Left colon (tissue), 2 donors: ENCODE measurements at regions not wholly inside any gene's neighbourhood (a gene's known extent, or its start where the extent isn't known, plus 50 kb on each side); places are given as distances from the start of the nearest gene placed in this dataset.

ENCODE experiments used
- ATAC-seq: fragments of 200-7000 bp; cut with Tn5 transposase; one replicate; pipeline ENCODE4 v1.9.1; 2020; ENCODE audit warnings: mild to moderate bottlenecking, moderate library complexity
- DNase-seq, 2 donors: peaks; one replicate each; pipeline ENCODE4 v3.0.0-alpha.2; 2020
- intact Hi-C, 2 donors: fragments of 100-400 bp; cut with DNase I in 1 of 2; cut with micrococcal nuclease in 1 of 2; formaldehyde crosslinking; loops; one replicate each; pipeline versions ENCODE4 v1.11.2 to v1.14.0; 2022; cut with DNase I, micrococcal nuclease
- donor health status: DM: no; HTN: no; CAD: no.
- donor health status: DM: yes; HTN: yes; CAD: no.

- DNase-seq (peak in 1 of 2 donors; percentile 11), ATAC-seq (no peak)
- intact Hi-C loops: no loop called here
These were observed 512.4 kb upstream of the TMPO start for GRCh38 chr12:98002887-98003493.

GRCh38 chr12:98007963-98008362 lies 507.4 kb upstream of the TMPO start:
- DNase-seq: no peak
- no peak for ATAC-seq
- intact Hi-C loops: no loop called here

GRCh38 chr12:98013560-98013959 lies 501.8 kb upstream of the TMPO start:
- DNase-seq: no peak
- ATAC-seq: no peak
- intact Hi-C loops: no loop called here

GRCh38 chr12:98018836-98019235 lies 496.6 kb upstream of the TMPO start:
- intact Hi-C loops: no loop called here
- ATAC-seq (no peak), DNase-seq (no peak)

- ATAC-seq (no peak), DNase-seq (no peak)
- intact Hi-C loops: no loop called here
These were observed 495.0 kb upstream of the TMPO start for GRCh38 chr12:98020376-98020775.

DNA sequence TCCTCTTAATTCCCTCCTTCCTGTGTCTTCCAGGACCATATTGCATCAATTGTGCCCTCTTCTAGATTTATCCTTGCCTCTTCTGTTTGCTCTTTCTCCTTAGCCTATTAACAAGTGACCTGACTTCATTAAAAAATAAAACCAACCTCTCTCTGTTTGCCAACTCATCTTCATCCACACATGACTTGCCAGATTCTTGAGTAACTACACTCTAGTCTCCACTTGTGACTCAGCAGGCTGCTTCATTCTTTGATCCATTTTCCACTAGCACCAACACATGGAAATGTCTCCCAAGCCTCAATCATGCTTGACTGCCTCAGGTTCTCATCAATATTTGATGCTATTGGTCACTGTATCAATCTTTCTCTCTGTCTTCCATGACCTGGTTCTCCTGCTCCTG lies 492.4 kb upstream of the TMPO start:
- intact Hi-C loops: no loop called here
- ATAC-seq (no peak), DNase-seq (no peak)

DNA sequence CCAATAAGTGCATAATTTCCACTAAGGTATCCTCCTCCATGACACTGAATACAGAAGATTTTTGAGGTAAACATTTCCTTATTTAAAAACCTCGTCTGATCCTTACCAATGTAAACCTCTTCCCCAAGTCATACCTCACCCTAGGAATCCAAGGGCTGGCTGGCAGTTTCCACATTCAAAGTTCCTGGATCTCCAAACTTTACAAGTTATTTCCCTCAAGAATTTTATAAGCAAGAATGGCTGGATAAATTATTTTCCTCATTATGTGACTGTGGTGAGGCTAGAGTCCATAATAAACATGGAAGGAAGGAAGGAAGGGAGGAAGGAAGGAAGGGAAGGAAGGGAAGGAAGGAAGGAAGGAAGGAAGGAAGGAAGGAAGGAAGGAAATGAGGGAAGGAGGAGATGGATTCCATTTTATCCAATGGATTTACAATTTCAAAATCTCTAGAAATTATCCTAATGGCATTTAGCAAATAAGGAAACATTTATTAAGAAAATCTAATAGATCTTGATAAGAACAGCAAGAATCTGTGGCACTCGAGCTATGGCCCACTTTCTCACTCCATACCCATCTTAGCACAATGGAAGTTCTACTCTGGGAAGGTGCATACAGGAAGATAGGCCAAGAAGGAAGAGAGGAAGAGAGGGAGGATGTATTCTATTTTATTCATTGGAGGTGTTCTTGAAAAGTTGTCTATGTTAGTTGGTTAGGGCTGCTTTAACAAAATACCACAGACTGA lies 477.8 kb upstream of the TMPO start:
- ATAC-seq: no peak
- intact Hi-C loops: no loop called here
- DNase-seq: no peak

GRCh38 chr12:98042668-98043067 lies 472.7 kb upstream of the TMPO start:
- DNase-seq: no peak
- no peak for ATAC-seq
- intact Hi-C loops: no loop called here

DNA sequence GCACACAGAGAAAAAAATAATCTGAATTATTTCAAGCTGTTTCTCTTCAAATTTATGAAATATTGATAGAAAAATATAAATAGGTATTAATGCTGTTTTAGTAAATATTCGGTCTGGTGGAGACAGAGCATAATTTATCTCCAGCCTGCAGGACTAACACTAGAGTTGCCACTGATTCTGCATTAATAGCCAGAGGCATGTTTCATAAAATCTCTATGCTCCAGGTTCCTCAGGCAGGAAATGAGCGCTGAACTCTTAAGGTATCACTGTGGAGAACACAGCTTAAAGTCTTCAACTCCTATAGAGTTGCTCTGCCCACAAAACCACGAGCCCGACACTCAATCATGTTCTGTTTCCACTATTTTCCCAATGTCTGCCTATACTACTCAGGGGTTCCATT lies 470.0 kb upstream of the TMPO start:
- DNase-seq (no peak), ATAC-seq (no peak)
- intact Hi-C loops: no loop called here

- no peak for DNase-seq
- no peak for ATAC-seq
- intact Hi-C loops: no loop called here
These were observed 467.1 kb upstream of the TMPO start for GRCh38 chr12:98048326-98048725.

- ATAC-seq (no peak), DNase-seq (no peak)
- intact Hi-C loops: no loop called here
These were observed 462.2 kb upstream of the TMPO start for GRCh38 chr12:98053202-98053601.

DNA sequence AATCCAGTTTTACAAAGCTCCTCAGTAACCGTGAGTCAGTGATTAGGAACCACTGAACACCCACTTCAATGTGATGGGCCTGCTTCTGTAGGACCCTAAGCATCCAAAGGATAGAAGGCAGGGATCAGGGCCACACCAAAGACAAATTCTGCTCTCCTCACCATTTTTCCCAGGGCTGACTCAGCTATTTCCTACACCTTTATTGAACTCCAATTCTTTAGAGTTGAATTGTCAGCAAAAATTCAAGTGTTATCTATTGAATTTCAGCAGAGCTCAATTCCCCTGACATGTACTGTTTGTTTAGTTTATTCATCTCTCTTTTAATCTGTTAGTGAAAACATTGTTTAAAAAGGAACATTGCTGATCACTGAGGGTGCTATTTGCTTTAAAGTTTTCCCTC lies 457.7 kb upstream of the TMPO start:
- no peak for DNase-seq
- intact Hi-C loops: no loop called here
- ATAC-seq: no peak

GRCh38 chr12:98058213-98058612 lies 457.2 kb upstream of the TMPO start:
- intact Hi-C loops: no loop called here
- ATAC-seq (no peak), DNase-seq (no peak)

DNA sequence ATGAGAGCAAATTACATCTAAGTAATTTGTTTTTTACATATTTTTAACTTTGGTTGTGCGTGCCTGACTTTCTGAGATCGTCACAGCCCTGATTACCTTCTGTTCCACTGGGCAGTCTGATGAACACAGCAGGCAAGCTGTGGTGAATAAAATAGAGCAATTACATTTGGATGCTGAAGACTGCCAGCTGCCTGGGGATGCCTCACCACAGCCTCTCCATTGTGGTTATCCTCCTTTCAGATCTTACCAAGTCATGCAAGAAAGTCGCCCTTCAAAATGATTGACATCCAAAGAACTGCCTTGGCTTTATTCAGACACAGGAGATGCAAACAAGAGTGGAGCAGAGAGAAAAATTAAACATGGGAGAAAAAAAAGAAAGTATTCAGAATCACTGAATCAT lies 456.6 kb upstream of the TMPO start:
- intact Hi-C loops: no loop called here
- ATAC-seq (no peak), DNase-seq (no peak)

GRCh38 chr12:98059659-98060343 lies 455.6 kb upstream of the TMPO start:
- DNase-seq: no peak
- ATAC-seq: no peak
- intact Hi-C loops: no loop called here

DNA sequence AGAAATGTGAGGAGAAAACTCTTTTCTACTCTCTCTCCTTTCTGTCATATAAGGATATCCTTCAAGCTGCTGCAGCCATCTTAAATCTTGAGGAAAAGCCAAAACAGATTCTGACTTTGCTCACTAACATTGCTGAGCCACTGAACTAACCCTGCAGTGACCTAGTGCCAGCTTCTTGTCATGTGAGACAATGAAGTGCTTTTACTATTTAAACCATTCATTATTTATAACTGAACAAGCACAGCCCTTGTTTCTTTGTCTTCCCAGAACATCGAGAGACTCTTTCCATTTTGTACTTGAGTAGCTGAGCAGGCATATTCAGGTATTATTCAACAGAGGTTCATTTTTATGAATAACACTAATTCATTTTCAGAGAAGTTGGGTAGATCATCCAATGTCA lies 455.0 kb upstream of the TMPO start:
- ATAC-seq: no peak
- no peak for DNase-seq
- intact Hi-C loops: no loop called here

GRCh38 chr12:98062464-98063245 lies 452.7 kb upstream of the TMPO start:
- intact Hi-C loops: no loop called here
- ATAC-seq (no peak), DNase-seq (no peak)

- ATAC-seq: no peak
- no peak for DNase-seq
- intact Hi-C loops: no loop called here
These were observed 450.9 kb upstream of the TMPO start for GRCh38 chr12:98064501-98064900.

DNA sequence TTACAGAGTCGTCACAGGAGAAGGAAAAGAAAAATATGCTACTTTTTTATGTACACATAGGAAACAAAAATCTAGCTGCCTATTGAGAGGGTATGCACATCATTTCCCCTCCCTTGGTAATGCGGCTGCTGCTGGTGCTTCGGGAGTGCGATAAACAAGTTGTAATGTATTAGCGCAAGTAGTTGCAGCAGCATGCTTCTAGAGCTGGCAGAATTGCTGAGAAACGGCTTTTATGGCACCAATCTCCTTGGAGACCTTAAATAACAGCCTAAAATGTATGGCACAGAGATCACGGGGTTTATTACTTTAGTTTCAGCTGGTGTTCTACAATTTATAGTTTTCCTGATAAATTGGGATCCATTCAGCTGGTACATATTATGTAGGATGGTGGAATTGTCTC lies 447.6 kb upstream of the TMPO start:
- intact Hi-C loops: no loop called here
- DNase-seq (no peak), ATAC-seq (no peak)

DNA sequence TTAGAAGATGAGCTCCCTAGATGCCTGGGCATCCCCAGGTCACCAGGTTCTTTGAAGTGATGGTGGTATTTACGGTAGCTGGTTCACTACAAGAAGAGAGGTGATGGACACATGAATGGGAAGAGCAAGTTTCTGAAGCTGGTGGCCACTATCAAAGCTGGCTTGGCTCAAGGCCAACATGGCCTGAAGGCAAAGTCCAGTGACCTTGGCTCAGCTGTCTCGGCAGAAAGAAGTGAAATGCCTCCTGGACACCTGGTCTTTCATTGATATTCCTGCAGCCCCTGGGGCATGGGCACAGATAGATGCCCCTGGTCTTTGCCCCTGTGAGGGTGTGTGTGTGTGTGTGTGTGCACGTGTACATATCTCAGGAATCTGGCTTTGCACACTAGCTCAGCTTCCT lies 441.8 kb upstream of the TMPO start:
- ATAC-seq (no peak), DNase-seq (no peak)
- intact Hi-C loops: no loop called here
